ENCODE measurements at regions not wholly inside any gene's neighbourhood (a gene's known extent, or its start where the extent isn't known, plus 50 kb on each side); places are given as distances from the start of the nearest gene placed in this dataset.

- no peak for TF ChIP-seq CTCF (IDR thresholded peaks at IDR 0.05)
- no peak overlapping the region for H3K27ac Mint-ChIP-seq (ENCODE audit: unreplicated experiment)
- no peaks in the 10 kb centered on the region for H3K9me3 Mint-ChIP-seq (ENCODE audit: unreplicated experiment)
- peaks cover 9% of the 10 kb centered on the region for H3K4me1 Mint-ChIP-seq (ENCODE audit: unreplicated experiment)
- H3K36me3 Mint-ChIP-seq (ENCODE audit: unreplicated experiment), result no peaks in the 10 kb centered on the region
- H3K4me3 Mint-ChIP-seq (ENCODE audit: unreplicated experiment), result no peak overlapping the region
- peaks cover 10% of the 10 kb centered on the region for H3K27me3 Mint-ChIP-seq (ENCODE audit: unreplicated experiment)
- DNase-seq (ENCODE audit: extremely low spot score, unreplicated experiment), result no peak
Measured at GRCh38 chr11:110908401-110909105, 196.3 kb upstream of the ARHGAP20 start.

- Mint-ChIP-seq H3K4me1 (ENCODE audit: unreplicated experiment) (peaks cover 9% of the 10 kb centered on the region), H3K27me3 (ENCODE audit: unreplicated experiment) (peaks cover 10% of the 10 kb centered on the region), H3K4me3 (ENCODE audit: unreplicated experiment) (no peak overlapping the region), H3K9me3 (ENCODE audit: unreplicated experiment) (no peaks in the 10 kb centered on the region), H3K27ac (ENCODE audit: unreplicated experiment) (peak overlapping the region; percentile 31), H3K36me3 (ENCODE audit: unreplicated experiment) (no peaks in the 10 kb centered on the region)
- no peak for TF ChIP-seq CTCF (IDR thresholded peaks at IDR 0.05)
- DNase-seq (ENCODE audit: extremely low spot score, unreplicated experiment), result no peak
Measured at GRCh38 chr11:110907629-110908028, 195.4 kb upstream of the ARHGAP20 start.

- no peak overlapping the region for H3K4me3 Mint-ChIP-seq (ENCODE audit: unreplicated experiment)
- no peak for DNase-seq (ENCODE audit: extremely low spot score, unreplicated experiment)
- H3K27ac Mint-ChIP-seq (ENCODE audit: unreplicated experiment), result no peak overlapping the region
Measured at GRCh38 chr11:110903830-110904229, 191.6 kb upstream of the ARHGAP20 start.

GRCh38 chr11:110903378-110903777, 191.1 kb upstream of the ARHGAP20 start:
- Mint-ChIP-seq H3K4me3 (ENCODE audit: unreplicated experiment) (no peak overlapping the region), H3K36me3 (ENCODE audit: unreplicated experiment) (no peaks in the 10 kb centered on the region), H3K4me1 (ENCODE audit: unreplicated experiment) (peaks cover 9% of the 10 kb centered on the region), H3K27me3 (ENCODE audit: unreplicated experiment) (peaks cover 6% of the 10 kb centered on the region), H3K9me3 (ENCODE audit: unreplicated experiment) (no peaks in the 10 kb centered on the region), H3K27ac (ENCODE audit: unreplicated experiment) (no peak overlapping the region)
- no peak for TF ChIP-seq CTCF (IDR thresholded peaks at IDR 0.05)
- DNase-seq (ENCODE audit: extremely low spot score, unreplicated experiment), result no peak

More at GRCh38 chr11:110903830-110904229, 191.6 kb upstream of the ARHGAP20 start:
- peaks cover 9% of the 10 kb centered on the region for H3K4me1 Mint-ChIP-seq (ENCODE audit: unreplicated experiment)
- peaks cover 6% of the 10 kb centered on the region for H3K27me3 Mint-ChIP-seq (ENCODE audit: unreplicated experiment)
- no peak for TF ChIP-seq CTCF (IDR thresholded peaks at IDR 0.05)
- no peaks in the 10 kb centered on the region for H3K36me3 Mint-ChIP-seq (ENCODE audit: unreplicated experiment)
- no peaks in the 10 kb centered on the region for H3K9me3 Mint-ChIP-seq (ENCODE audit: unreplicated experiment)

- Mint-ChIP-seq H3K9me3 (ENCODE audit: unreplicated experiment) (no peaks in the 10 kb centered on the region), H3K27ac (ENCODE audit: unreplicated experiment) (no peak overlapping the region), H3K36me3 (ENCODE audit: unreplicated experiment) (no peaks in the 10 kb centered on the region), H3K4me3 (ENCODE audit: unreplicated experiment) (no peak overlapping the region), H3K4me1 (ENCODE audit: unreplicated experiment) (peaks cover 2% of the 10 kb centered on the region), H3K27me3 (ENCODE audit: unreplicated experiment) (peaks cover 10% of the 10 kb centered on the region)
- no peak for DNase-seq (ENCODE audit: extremely low spot score, unreplicated experiment)
- TF ChIP-seq CTCF (IDR thresholded peaks at IDR 0.05), result no peak
Measured at GRCh38 chr11:110901441-110901840, 189.2 kb upstream of the ARHGAP20 start.
